HG03103 (cell line): ENCODE measurements at regions not wholly inside any gene's neighbourhood (a gene's known extent, or its start where the extent isn't known, plus 50 kb on each side); places are given as distances from the start of the nearest gene placed in this dataset.

Experiments
- ATAC-seq: cut with Tn5 transposase; IDR thresholded peaks from one replicate; pipeline ENCODE4 v1.9.1; 2021; ENCODE audit warnings: low read depth; ENCODE audit not compliant: unreplicated experiment

DNA sequence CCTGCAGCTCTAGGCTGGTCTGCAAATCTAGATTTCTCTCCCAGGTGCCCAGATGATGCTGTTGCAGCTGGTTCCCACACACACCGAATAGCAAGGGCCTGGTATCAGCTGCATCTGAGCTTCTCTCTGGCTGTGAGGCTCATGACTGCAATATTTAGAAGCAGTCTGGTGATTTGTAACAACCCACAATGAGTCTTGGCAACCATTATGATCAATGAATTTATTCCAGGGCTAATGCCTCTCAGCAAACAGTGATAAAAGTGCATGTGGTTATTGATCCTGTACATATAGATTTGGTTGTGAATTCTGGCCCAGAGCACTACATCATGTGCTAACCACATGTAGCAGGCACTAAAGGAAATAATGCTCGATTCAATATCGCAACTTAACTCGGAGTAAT lies 114.3 kb downstream of the ASCL4 start:
- no peak for ATAC-seq

GRCh38 chr12:107891967-107892366 lies 117.5 kb downstream of the ASCL4 start:
- ATAC-seq: no peak

- no peak for ATAC-seq
Measured at GRCh38 chr12:107894589-107894988, 120.1 kb downstream of the ASCL4 start.

GRCh38 chr12:107895966-107896365 lies 121.5 kb downstream of the ASCL4 start:
- no peak for ATAC-seq

DNA sequence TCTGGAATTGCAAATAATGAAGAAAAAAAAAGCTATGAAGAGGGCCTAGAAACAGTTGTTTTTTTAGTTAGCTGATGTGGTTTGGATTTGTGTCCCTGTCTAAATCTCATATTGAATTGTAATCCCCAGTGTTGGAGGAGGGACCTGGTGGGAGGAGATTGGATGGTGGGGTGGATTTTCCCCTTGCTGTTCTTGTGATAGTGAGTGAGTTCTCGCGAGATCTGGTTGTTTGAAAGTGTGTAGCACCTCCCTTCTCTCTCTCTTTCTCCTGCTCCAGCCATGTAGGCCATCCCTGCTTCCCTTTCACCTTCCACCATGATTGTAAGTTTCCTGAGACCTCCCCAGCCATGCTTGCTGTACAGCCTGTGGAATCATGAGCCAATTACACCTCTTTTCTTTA lies 126.1 kb downstream of the ASCL4 start:
- ATAC-seq: no peak

GRCh38 chr12:107903341-107904061 lies 129.0 kb downstream of the ASCL4 start:
- peak; percentile 97 for ATAC-seq

DNA sequence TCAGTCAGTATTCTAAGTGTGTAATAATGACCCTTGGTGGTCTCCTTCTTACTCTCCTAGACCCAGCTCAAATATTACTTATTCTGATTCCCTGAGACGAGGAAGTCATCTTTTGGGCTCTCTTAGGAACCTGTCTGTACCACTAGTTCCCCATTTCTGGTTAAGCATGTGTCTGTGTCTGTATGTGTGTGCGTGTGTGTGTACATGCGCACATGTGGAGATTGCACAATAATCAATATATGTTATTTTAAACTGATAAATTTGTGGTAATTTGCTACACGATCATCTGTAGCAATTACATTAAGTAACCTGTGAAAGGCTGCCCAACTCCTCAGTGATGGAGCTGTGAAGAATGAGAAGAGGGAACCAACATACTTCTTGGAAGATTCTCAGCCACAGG lies 132.2 kb downstream of the ASCL4 start:
- no peak for ATAC-seq

- peak; percentile 76 for ATAC-seq
Measured at GRCh38 chr12:107912421-107913004, 138.0 kb downstream of the ASCL4 start.

- ATAC-seq: no peak
Measured at GRCh38 chr12:107914460-107914977, 140.0 kb downstream of the ASCL4 start.

DNA sequence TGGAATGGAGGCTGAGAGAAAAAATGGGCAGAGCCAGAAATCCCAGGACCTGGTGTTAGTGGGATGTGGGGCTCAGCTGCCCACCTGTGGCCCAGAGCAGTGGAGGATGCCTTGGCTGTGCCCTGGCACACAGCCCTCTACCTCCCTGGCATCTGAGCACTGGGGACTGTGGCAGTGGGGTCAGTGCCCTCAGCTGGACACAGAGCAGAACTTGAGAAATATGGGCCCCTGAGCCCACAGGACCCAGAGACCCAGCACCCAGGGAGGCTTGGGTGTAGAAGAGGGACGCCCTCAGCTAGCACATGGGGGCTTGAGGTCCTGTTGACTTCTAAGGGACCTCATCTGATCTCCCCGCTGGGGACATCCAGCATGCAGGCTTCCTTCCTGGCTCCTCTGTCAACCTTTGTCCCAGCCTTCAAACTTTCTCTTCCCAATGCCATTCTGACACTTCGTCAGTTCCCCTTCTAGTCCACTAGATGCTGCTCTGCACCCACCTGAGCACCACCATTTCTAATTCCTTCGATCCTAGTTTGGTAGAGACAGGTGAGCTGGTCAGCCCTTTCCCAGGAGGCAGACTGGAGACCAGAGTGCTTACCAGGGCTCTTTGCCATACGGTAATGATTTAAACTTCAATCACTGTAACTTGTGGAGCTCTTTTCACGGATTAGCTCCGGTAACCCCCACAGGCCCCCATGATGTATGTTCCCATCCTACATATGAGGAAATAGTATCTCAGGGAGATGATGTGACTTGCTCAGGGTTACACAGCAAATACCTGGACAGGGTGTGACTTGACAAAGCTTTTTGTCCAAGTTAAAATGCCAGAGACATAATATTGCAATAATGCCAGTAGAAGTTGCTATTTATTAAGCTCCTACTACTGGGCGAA lies 143.7 kb downstream of the ASCL4 start:
- ATAC-seq: no peak

- no peak for ATAC-seq
Measured at GRCh38 chr12:107921062-107921461, 146.6 kb downstream of the ASCL4 start.

DNA sequence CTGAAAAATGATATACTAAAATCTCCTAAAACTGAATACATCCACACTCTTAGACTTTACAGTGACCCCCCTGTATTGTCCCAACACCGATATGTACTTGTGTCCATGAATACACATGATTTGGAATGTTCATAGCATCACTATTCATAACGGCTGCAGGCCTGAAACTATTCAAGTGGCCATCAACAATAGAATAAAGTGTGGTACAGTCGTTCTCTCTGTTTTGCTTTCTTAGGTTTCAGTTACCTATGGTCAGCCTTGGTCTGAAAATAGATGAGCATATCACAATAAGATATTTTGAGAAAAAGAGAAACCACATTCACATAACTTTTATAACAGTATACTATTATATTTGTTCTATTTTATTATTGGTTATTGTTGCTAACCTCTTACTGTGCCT lies 150.6 kb downstream of the ASCL4 start:
- ATAC-seq: no peak

DNA sequence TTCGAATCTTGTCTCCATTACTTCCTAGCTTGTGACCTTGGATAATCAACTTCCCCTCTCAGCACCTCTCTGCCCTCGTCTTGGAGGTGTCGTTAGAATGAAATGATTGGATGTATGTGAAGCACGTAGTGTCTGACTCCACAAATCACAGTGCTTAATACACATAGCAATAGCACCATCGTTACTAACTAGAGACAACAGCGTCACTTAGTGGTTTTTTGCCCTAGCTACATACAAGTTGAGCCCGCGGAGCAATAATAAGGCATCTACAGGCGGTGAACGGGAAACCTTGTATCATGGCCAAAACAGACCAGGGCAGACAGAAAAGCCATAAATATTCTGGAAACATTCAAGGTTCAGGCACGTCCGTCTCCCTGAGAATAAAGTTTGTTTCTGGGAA lies 154.9 kb downstream of the ASCL4 start:
- ATAC-seq: no peak

DNA sequence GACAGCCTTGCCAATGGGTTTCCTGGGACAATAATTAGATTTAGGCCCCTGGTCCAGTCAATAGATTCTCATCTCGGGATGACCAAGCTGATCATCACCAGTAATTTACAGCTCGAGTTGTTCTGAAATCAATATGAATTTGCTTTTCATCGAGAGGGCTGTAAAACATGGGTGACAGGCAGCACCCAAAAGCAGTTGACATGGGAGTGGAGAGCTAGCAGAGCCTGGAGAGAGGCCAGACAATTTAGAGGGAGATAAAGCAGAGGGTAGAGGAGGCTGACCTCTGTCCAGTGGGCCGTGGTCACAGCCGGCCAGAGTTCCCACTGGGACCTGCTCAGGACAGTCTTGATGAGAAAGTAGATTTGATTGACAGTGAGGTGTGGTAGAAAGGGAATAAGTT lies 157.3 kb downstream of the ASCL4 start:
- ATAC-seq: no peak

DNA sequence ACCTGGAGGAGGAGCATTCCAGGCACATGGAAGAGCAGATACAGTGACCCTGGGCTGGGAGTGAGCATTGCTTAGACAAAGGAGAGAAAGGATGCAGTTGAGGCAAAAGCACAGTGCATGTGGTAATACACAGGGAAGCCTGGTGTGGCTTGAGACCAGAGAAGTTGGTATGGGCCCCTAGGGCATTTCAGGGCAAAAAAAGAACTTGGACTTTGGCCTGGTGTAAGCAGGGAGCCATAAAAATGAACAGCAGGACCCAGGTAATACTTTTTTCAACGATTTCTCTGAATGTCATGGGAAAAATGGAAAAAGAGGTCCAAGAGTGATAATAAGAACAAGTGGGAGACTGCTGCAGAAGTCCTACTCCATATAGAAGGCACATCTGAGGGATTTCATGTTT lies 163.9 kb downstream of the ASCL4 start:
- no peak for ATAC-seq

DNA sequence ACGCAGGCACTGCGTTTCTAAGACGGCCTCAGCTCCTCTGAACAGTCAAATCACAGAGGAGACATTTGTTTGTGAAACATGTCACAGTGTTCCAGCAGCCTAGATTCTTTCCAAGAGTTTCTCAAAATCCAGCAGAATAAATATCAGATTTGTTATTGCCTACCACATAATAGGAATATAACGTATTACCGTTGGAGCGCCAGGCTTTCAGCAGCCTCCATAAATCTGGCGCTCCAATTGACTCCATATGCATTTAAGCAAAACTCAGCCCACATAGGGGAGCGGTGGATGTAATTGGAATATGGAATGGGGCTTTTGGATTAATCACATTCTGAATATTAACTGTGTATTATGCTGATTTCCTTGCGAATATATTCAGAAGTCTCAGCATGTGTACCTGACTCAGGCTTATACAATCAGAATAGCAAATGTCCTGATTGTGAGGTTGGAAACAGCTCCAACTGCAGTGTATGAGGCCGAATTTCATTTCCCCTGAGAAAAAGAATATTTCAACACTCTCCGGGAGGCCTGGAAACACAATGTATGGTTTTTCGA lies 174.0 kb downstream of the ASCL4 start:
- no peak for ATAC-seq

- no peak for ATAC-seq
Measured at GRCh38 chr12:107951024-107951423, 176.5 kb downstream of the ASCL4 start.

GRCh38 chr12:107955966-107956643 lies 173.0 kb upstream of the WSCD2 start:
- ATAC-seq: no peak

DNA sequence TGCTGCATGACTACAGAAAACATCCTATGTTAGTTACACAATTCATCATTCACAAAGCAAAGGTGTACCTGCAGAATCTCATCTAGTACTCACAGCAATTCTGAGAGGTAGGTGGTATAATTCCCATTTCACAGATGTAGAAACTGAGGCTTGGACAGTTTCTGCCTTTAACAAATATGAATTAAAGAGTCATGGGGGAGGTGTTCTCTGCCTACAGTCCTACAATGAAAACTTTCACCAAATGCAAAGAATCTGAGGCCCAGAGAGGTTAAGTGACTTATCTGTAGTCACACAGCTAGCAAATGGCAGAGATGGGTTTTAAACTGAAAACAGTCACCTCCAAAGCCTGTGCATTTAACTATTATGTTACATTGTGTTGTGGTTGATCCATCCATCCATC lies 171.6 kb upstream of the WSCD2 start:
- no peak for ATAC-seq

DNA sequence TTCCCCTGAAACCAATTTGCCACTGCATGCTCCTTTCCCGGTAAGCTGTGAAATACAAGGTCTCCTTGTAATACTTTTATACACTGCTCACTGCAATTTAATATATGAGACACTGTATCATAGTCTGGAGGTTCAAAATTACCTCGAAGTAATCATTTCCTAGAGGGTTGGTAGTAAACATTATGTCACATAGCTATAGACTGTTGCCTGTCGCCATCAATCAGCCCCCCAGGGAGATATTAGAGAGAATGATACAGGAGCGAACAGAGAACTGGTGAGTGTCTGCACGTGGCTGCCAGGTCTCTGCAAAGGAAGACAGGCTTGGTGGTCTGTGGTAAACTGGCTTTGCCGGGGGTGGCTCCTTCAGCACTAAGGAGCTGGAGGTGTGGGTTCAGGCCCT lies 165.5 kb upstream of the WSCD2 start:
- no peak for ATAC-seq
